ENCODE measurements at regions not wholly inside any gene's neighbourhood (a gene's known extent, or its start where the extent isn't known, plus 50 kb on each side); places are given as distances from the start of the nearest gene placed in this dataset.

DNA sequence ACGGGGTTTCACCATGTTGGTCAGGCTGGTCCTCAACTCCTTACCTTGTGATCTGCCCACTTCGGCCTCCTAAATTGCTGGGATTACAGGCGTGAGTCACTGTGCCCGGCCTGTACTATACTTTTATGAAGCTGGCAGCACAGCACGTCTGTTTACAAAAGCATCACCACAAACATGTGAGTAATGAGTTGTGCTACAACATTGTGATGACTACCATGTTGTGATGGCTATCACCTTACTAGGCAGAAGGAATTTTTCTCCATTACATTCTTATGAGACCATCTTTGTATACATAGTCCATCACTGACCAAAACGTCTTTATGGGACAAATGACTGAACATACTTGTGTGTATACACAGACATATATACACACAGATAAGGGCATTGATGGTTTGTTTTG, 1019.0 kb downstream of the CDH18 start:
- TF ChIP-seq, protein P1, sequence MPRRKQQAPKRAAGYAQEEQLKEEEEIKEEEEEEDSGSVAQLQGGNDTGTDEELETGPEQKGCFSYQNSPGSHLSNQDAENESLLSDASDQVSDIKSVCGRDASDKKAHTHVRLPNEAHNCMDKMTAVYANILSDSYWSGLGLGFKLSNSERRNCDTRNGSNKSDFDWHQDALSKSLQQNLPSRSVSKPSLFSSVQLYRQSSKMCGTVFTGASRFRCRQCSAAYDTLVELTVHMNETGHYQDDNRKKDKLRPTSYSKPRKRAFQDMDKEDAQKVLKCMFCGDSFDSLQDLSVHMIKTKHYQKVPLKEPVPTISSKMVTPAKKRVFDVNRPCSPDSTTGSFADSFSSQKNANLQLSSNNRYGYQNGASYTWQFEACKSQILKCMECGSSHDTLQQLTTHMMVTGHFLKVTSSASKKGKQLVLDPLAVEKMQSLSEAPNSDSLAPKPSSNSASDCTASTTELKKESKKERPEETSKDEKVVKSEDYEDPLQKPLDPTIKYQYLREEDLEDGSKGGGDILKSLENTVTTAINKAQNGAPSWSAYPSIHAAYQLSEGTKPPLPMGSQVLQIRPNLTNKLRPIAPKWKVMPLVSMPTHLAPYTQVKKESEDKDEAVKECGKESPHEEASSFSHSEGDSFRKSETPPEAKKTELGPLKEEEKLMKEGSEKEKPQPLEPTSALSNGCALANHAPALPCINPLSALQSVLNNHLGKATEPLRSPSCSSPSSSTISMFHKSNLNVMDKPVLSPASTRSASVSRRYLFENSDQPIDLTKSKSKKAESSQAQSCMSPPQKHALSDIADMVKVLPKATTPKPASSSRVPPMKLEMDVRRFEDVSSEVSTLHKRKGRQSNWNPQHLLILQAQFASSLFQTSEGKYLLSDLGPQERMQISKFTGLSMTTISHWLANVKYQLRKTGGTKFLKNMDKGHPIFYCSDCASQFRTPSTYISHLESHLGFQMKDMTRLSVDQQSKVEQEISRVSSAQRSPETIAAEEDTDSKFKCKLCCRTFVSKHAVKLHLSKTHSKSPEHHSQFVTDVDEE (CRISPR knock-in tag; IDR thresholded peaks at IDR 0.05) = no peak
- ATAC-seq = no peak

DNA sequence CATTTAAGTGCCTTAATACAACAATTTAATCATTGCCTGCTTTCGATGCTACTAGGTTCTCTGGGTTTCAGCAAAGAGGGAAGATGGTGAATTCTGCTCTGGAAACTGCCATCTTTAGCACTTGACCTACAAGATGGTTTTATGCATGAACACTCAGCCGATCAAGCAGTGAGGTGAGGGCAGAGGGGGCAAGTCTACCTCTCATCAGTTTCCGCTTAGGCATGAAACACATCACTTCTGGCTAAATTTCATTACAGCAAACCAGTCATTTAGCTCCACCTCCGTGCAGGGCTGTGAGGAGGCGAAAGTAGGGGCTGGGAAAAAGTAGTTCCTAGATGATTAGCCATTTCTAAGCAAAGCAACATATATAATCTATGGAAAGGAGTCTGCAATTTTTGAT, 1018.0 kb downstream of the CDH18 start:
- no peak for ATAC-seq
- TF ChIP-seq, protein P2, sequence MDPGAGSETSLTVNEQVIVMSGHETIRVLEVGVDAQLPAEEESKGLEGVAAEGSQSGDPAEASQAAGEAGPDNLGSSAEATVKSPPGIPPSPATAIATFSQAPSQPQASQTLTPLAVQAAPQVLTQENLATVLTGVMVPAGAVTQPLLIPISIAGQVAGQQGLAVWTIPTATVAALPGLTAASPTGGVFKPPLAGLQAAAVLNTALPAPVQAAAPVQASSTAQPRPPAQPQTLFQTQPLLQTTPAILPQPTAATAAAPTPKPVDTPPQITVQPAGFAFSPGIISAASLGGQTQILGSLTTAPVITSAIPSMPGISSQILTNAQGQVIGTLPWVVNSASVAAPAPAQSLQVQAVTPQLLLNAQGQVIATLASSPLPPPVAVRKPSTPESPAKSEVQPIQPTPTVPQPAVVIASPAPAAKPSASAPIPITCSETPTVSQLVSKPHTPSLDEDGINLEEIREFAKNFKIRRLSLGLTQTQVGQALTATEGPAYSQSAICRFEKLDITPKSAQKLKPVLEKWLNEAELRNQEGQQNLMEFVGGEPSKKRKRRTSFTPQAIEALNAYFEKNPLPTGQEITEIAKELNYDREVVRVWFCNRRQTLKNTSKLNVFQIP (CRISPR knock-in tag; IDR thresholded peaks at IDR 0.05; ENCODE audit: borderline replicate concordance, low read depth) = no peak
- TF ChIP-seq ZNF8 (CRISPR knock-in tag; IDR thresholded peaks at IDR 0.05) (no peak), ZFP3 (CRISPR knock-in tag; IDR thresholded peaks at IDR 0.05) (no peak), ZNF565 (CRISPR knock-in tag; conservative IDR thresholded peaks at IDR 0.05; ENCODE audit: low read depth) (no peak), ISL1 (CRISPR knock-in tag; IDR thresholded peaks at IDR 0.05) (no peak), ESRRG (CRISPR knock-in tag; IDR thresholded peaks at IDR 0.05) (no peak)

DNA sequence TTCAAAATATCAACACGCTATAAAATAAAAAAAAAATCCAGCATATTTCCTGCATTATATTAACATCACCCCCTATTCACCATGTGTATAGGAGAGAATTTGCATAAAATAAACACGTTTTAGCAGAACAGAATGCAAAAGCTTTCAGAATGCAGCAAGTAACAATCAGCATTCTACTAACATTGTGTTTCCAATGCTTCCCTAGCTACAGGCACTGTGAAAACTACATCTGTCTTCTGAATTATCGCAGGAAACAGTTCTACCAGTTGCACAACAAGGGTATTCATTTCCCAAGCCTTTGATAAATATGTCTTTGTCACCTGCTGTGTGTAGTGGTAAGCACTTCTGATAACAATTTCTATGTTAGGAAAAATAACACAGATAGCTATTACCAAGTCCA, 1015.8 kb downstream of the CDH18 start:
- TF ChIP-seq PPARA (CRISPR knock-in tag; IDR thresholded peaks at IDR 0.05; ENCODE audit: borderline replicate concordance) (no peak), CSDC2 (CRISPR knock-in tag; IDR thresholded peaks at IDR 0.05) (no peak), ZFP3 (CRISPR knock-in tag; IDR thresholded peaks at IDR 0.05) (no peak), RARB (CRISPR knock-in tag; IDR thresholded peaks at IDR 0.05) (no peak), TOX (CRISPR knock-in tag; IDR thresholded peaks at IDR 0.05; ENCODE audit: borderline replicate concordance) (no peak), ISL1 (CRISPR knock-in tag; IDR thresholded peaks at IDR 0.05) (no peak), TCF4 (CRISPR knock-in tag; IDR thresholded peaks at IDR 0.05; ENCODE audit: borderline replicate concordance) (no peak), BACH2 (CRISPR knock-in tag; IDR thresholded peaks at IDR 0.05; ENCODE audit: borderline replicate concordance) (no peak), ZFP30 (CRISPR knock-in tag; IDR thresholded peaks at IDR 0.05) (no peak), SNAI2 (CRISPR knock-in tag; IDR thresholded peaks at IDR 0.05) (no peak), ZNF565 (CRISPR knock-in tag; conservative IDR thresholded peaks at IDR 0.05; ENCODE audit: low read depth) (no peak), GLIS3 (CRISPR knock-in tag; IDR thresholded peaks at IDR 0.05) (no peak)
- TF ChIP-seq, protein P3, sequence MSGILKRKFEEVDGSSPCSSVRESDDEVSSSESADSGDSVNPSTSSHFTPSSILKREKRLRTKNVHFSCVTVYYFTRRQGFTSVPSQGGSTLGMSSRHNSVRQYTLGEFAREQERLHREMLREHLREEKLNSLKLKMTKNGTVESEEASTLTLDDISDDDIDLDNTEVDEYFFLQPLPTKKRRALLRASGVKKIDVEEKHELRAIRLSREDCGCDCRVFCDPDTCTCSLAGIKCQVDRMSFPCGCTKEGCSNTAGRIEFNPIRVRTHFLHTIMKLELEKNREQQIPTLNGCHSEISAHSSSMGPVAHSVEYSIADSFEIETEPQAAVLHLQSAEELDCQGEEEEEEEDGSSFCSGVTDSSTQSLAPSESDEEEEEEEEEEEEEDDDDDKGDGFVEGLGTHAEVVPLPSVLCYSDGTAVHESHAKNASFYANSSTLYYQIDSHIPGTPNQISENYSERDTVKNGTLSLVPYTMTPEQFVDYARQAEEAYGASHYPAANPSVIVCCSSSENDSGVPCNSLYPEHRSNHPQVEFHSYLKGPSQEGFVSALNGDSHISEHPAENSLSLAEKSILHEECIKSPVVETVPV (CRISPR knock-in tag; IDR thresholded peaks at IDR 0.05) = no peak
- TF ChIP-seq, protein P4, sequence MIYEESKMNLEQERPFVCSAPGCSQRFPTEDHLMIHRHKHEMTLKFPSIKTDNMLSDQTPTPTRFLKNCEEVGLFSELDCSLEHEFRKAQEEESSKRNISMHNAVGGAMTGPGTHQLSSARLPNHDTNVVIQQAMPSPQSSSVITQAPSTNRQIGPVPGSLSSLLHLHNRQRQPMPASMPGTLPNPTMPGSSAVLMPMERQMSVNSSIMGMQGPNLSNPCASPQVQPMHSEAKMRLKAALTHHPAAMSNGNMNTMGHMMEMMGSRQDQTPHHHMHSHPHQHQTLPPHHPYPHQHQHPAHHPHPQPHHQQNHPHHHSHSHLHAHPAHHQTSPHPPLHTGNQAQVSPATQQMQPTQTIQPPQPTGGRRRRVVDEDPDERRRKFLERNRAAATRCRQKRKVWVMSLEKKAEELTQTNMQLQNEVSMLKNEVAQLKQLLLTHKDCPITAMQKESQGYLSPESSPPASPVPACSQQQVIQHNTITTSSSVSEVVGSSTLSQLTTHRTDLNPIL (CRISPR knock-in tag; IDR thresholded peaks at IDR 0.05; ENCODE audit: low read depth) = no peak
- ATAC-seq = no peak

DNA sequence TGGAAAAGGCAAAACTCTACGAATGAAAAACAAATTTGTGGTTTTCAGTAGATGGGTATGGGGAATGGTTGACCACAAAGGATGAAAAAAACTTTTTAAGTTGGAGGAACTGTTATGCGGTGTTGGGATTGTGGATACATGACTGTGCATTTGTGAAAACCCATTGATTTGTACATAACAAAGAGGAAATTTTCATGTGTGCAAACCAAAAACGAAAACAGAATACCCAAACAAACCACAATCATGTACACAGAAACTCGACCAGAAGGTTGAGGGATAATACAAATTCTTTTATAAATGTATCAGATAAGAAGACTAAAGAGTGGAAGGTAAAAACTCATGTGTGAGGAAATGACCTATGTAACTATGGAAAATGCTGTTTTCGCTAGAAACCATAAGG, 1012.4 kb downstream of the CDH18 start:
- no peak for ATAC-seq
- no peak for TF ChIP-seq SNAI2 (CRISPR knock-in tag; IDR thresholded peaks at IDR 0.05)

DNA sequence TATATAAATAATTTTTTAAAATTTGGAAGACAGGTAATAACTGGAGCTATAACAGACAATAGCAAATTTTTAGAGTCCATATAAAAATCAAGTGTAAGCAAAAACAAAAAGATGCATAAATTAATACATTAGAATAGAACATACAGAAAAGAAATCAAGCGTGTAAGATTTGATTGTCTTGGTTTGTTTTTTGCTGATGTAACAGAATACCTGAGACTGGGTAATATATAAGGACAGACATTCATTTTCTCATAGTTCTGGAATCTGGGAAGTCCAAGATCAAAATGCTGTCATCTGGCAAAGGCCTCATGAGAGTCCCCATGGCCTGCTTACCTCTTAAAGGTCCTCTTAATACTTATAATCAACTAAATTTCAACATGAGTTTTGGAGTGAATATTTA, 1010.1 kb downstream of the CDH18 start:
- no peak for ATAC-seq
- TF ChIP-seq SNAI2 (CRISPR knock-in tag; IDR thresholded peaks at IDR 0.05) (no peak), TOX (CRISPR knock-in tag; IDR thresholded peaks at IDR 0.05; ENCODE audit: borderline replicate concordance) (no peak), ZNF8 (CRISPR knock-in tag; IDR thresholded peaks at IDR 0.05) (no peak), ESRRG (CRISPR knock-in tag; IDR thresholded peaks at IDR 0.05) (no peak), TCF4 (CRISPR knock-in tag; IDR thresholded peaks at IDR 0.05; ENCODE audit: borderline replicate concordance) (no peak), CSDC2 (CRISPR knock-in tag; IDR thresholded peaks at IDR 0.05) (no peak)
- TF ChIP-seq, protein P1 (CRISPR knock-in tag; IDR thresholded peaks at IDR 0.05) = no peak
- TF ChIP-seq, protein P3 (CRISPR knock-in tag; IDR thresholded peaks at IDR 0.05) = no peak
- TF ChIP-seq, protein P4 (CRISPR knock-in tag; IDR thresholded peaks at IDR 0.05; ENCODE audit: low read depth) = no peak
